PC-9 (cell line): ENCODE measurements at regions not wholly inside any gene's neighbourhood (a gene's known extent, or its start where the extent isn't known, plus 50 kb on each side); places are given as distances from the start of the nearest gene placed in this dataset.

ENCODE experiments used
- CTCF ChIP-seq: fragments of 200-600 bp; sonication (generic); conservative IDR thresholded peaks from 2 replicates; pipeline ENCODE4 v1.6.1; 2017; ENCODE audit warnings: mixed run types, antibody characterized with exemption, mild to moderate bottlenecking, moderate library complexity
- EZH2 ChIP-seq: fragments of 200-600 bp; sonication (generic); IDR thresholded peaks from 2 replicates; pipeline ENCODE4 v1.8.0; 2017; ENCODE audit warnings: antibody characterized with exemption, low read depth

GRCh38 chr2:234162861-234163260 is 112.4 kb downstream of the SPP2 start:
- TF ChIP-seq CTCF (no peak), EZH2 (no peak)
